GM12878 (cell line): ENCODE measurements at regions not wholly inside any gene's neighbourhood (a gene's known extent, or its start where the extent isn't known, plus 50 kb on each side); places are given as distances from the start of the nearest gene placed in this dataset.

ENCODE experiments used
- GABPA ChIP-seq: IDR thresholded peaks from 2 replicates; pipeline ENCODE4 v1.6.1; 2014; ENCODE audit warnings: antibody characterized with exemption, low read depth, mild to moderate bottlenecking, inconsistent platforms
- SUZ12 ChIP-seq: fragments of 200-600 bp; sonication (generic); IDR thresholded peaks from one replicate; pipeline ENCODE4 v1.6.1; 2018; ENCODE audit warnings: antibody characterized with exemption, mild to moderate bottlenecking; ENCODE audit not compliant: unreplicated experiment
- ZNF274 ChIP-seq: IDR thresholded peaks from one replicate; pipeline ENCODE4 v1.8.0; 2011; ENCODE audit not compliant: insufficient read length, insufficient read depth
- TF ChIP-seq, protein P1 (sequence below), 3 experiments: IDR thresholded peaks in 2 of 3; conservative IDR thresholded peaks in 1 of 3; 2 replicates each; pipeline ENCODE4 v1.5.1; 2011; ENCODE audit warnings: low read depth in 3 of 3, low read length in 3 of 3, mild to moderate bottlenecking in 3 of 3, control low read depth in 2 of 3, moderate library complexity in 2 of 3, inconsistent platforms in 1 of 3, mixed read lengths in 1 of 3; ENCODE audit not compliant: control insufficient read depth in 2 of 3, insufficient read depth in 1 of 3; ENCODE audit errors: extremely low read depth in 1 of 3
- TF ChIP-seq, protein P2 (sequence below): fragments of 450-650 bp; formaldehyde crosslinking; IDR thresholded peaks from 2 replicates; pipeline ENCODE4 v1.4.0; 2022; ENCODE audit warnings: mild to moderate bottlenecking, moderate library complexity

DNA sequence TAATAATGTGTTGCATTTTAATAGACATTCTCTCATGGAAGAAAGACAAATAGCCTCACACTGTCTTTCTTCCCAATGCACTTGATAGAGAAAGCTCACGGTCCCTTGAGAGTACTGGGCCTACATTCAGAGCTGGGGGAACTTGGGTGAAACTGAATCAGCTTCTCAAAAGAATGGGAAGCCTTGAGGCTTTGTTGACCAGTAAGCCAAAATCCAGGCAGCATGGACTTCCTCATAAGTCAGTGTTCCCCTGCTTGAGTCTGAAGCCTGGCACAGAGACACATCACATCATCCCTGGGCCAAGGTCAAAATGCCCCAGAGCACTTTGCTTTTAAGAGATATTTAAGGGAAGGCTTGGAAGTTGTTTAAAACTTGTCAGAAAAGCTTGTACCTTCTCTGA, 302.2 kb upstream of the SALL1 start:
- TF ChIP-seq, protein P1, sequence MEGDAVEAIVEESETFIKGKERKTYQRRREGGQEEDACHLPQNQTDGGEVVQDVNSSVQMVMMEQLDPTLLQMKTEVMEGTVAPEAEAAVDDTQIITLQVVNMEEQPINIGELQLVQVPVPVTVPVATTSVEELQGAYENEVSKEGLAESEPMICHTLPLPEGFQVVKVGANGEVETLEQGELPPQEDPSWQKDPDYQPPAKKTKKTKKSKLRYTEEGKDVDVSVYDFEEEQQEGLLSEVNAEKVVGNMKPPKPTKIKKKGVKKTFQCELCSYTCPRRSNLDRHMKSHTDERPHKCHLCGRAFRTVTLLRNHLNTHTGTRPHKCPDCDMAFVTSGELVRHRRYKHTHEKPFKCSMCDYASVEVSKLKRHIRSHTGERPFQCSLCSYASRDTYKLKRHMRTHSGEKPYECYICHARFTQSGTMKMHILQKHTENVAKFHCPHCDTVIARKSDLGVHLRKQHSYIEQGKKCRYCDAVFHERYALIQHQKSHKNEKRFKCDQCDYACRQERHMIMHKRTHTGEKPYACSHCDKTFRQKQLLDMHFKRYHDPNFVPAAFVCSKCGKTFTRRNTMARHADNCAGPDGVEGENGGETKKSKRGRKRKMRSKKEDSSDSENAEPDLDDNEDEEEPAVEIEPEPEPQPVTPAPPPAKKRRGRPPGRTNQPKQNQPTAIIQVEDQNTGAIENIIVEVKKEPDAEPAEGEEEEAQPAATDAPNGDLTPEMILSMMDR (IDR thresholded peaks at IDR 0.05 in 2 of 3, conservative IDR thresholded peaks at IDR 0.05 in 1 of 3; ENCODE audit: control insufficient read depth in 2 of 3, extremely low read depth in 1 of 3, insufficient read depth in 1 of 3, low read depth in 3 of 3, low read length in 3 of 3): no peak
- no peak for TF ChIP-seq GABPA
- no peak for TF ChIP-seq SUZ12
- no peak for TF ChIP-seq ZNF274
- TF ChIP-seq, protein P2, sequence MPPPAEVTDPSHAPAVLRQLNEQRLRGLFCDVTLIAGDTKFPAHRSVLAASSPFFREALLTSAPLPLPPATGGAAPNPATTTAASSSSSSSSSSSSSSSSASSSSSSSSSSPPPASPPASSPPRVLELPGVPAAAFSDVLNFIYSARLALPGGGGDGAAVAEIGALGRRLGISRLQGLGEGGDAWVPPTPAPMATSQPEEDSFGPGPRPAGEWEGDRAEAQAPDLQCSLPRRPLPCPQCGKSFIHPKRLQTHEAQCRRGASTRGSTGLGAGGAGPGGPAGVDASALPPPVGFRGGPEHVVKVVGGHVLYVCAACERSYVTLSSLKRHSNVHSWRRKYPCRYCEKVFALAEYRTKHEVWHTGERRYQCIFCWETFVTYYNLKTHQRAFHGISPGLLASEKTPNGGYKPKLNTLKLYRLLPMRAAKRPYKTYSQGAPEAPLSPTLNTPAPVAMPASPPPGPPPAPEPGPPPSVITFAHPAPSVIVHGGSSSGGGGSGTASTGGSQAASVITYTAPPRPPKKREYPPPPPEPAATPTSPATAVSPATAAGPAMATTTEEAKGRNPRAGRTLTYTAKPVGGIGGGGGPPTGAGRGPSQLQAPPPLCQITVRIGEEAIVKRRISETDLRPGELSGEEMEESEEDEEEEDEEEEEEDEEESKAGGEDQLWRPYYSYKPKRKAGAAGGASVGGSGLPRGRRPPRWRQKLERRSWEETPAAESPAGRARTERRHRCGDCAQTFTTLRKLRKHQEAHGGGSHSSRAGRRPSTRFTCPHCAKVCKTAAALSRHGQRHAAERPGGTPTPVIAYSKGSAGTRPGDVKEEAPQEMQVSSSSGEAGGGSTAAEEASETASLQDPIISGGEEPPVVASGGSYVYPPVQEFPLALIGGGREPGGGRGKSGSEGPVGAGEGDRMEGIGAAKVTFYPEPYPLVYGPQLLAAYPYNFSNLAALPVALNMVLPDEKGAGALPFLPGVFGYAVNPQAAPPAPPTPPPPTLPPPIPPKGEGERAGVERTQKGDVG (CRISPR knock-in tag): no peak
